WTC11 (cell line): ENCODE measurements at regions not wholly inside any gene's neighbourhood (a gene's known extent, or its start where the extent isn't known, plus 50 kb on each side); places are given as distances from the start of the nearest gene placed in this dataset.

Source experiments
- CREB1 ChIP-seq: sonication (generic); formaldehyde crosslinking; IDR thresholded peaks from 2 replicates; pipeline ENCODE4 v1.8.0; 2023; ENCODE audit warnings: mild to moderate bottlenecking, missing genetic modification reagents
- CTCF ChIP-seq: fragments of 200-600 bp; IDR thresholded peaks from 2 replicates; pipeline ENCODE4 v1.8.0; 2022; ENCODE audit warnings: antibody characterized with exemption
- FOXJ3 ChIP-seq: sonication (generic); formaldehyde crosslinking; IDR thresholded peaks from 2 replicates; pipeline ENCODE4 v1.9.0; 2021; ENCODE audit warnings: missing genetic modification reagents, mild to moderate bottlenecking, borderline replicate concordance
- KAT7 ChIP-seq: sonication (generic); formaldehyde crosslinking; IDR thresholded peaks from 2 replicates; pipeline ENCODE4 v1.8.1; 2023; ENCODE audit warnings: missing genetic modification reagents, mild to moderate bottlenecking, borderline replicate concordance
- MAX ChIP-seq: sonication (generic); formaldehyde crosslinking; IDR thresholded peaks from 2 replicates; pipeline ENCODE4 v1.8.0; 2022; ENCODE audit warnings: mild to moderate bottlenecking, missing genetic modification reagents
- TEAD1 ChIP-seq: sonication (generic); formaldehyde crosslinking; IDR thresholded peaks from 2 replicates; pipeline ENCODE4 v1.8.0; 2022; ENCODE audit warnings: mild to moderate bottlenecking, missing genetic modification reagents
- ZNF232 ChIP-seq: sonication (generic); formaldehyde crosslinking; IDR thresholded peaks from 2 replicates; pipeline ENCODE4 v1.8.0; 2022; ENCODE audit warnings: mild to moderate bottlenecking, missing genetic modification reagents
- ZSCAN18 ChIP-seq: fragments of 250-450 bp; sonication (Bioruptor Pico); IDR thresholded peaks from 2 replicates; pipeline ENCODE4 v2.1.2; 2022; ENCODE audit warnings: mild to moderate bottlenecking, moderate library complexity

- TF ChIP-seq CTCF (no peak), FOXJ3 (no peak), CREB1 (CRISPR knock-in tag) (no peak), ZNF232 (no peak), MAX (CRISPR knock-in tag) (no peak), KAT7 (CRISPR knock-in tag) (no peak), ZSCAN18 (no peak), TEAD1 (CRISPR knock-in tag) (no peak)
Measured at GRCh38 chr6:87767478-87767877, 65.4 kb upstream of the AKIRIN2 start.
